ENCODE measurements at regions not wholly inside any gene's neighbourhood (a gene's known extent, or its start where the extent isn't known, plus 50 kb on each side); places are given as distances from the start of the nearest gene placed in this dataset.

DNA sequence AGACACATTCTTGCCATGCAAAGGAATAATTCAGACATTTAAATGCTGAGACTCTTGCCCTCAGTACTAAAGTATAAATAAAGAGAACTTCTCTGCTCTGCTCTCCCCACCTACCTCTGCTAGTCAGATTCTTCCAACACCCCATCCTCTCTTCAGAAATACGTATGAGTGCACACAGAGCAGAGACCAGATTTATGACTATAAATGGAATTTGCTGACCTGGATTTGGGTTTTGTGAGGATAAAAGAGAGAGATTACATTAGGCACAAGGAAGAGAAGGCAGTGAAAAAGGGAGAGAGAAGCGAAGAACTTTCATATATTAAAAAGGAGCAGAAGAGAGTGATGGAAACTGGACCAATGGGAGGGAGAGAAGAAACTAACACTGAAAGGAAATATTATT lies 87.6 kb upstream of the EXOC1L start:
- no peaks in the 10 kb centered on the region for H3F3A ChIP-seq (ENCODE audit: control insufficient read depth, insufficient read depth)
- H3K4me1 ChIP-seq (ENCODE audit: control insufficient read depth, low read length), result peaks cover 7% of the 10 kb centered on the region; the same call in 1 of the 2 replicates
- TF ChIP-seq EZH2phosphoT487 (IDR thresholded peaks at IDR 0.05; ENCODE audit: borderline replicate concordance, low read length), result no peak
- no peaks in the 10 kb centered on the region for H4K20me1 ChIP-seq (ENCODE audit: control insufficient read depth, insufficient read depth, low read depth, low read length)
- peaks cover 2% of the 10 kb centered on the region; the same call in 1 of the 2 replicates for H3K27me3 ChIP-seq (ENCODE audit: control insufficient read depth, low read length)
- H3K9me2 ChIP-seq (replicated peaks; ENCODE audit: control insufficient read depth, low read length), result no peaks in the 10 kb centered on the region
- no peaks in the 10 kb centered on the region for H3K9me3 ChIP-seq (ENCODE audit: control insufficient read depth, insufficient read depth, low read length)
- no peaks in the 10 kb centered on the region for H3K36me3 ChIP-seq (ENCODE audit: control insufficient read depth, low read length)
- H3K4me2 ChIP-seq (ENCODE audit: low read length), result no peak overlapping the region
- no peak overlapping the region for H3K4me3 ChIP-seq (ENCODE audit: low read length)
- H3K27ac ChIP-seq (ENCODE audit: low read depth, low read length), result no peak overlapping the region
- no peaks in the 10 kb centered on the region for H3K79me2 ChIP-seq (ENCODE audit: control insufficient read depth, low read length)

DNA sequence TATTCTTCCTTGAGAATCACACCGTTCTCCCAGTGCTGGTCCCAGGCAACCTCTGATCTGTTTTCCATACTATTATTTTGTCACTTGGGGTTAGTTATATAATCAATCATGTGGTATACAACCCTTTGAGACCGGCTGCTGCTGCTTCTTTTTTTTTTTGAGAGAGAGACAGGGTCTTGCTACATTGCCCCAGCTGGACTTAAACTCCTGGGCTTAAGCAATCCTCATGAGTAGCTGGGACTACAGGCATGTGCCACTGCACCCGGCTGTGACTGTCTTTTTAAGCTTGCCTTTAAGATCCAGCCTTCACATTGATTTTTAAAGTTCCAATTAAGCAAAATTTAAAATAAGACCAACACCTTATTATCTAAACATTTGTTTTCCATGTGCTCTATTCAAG lies 86.7 kb upstream of the EXOC1L start:
- H3K27me3 ChIP-seq (ENCODE audit: control insufficient read depth, low read length), result peaks cover 2% of the 10 kb centered on the region; the same call in 1 of the 2 replicates
- no peaks in the 10 kb centered on the region for H3K36me3 ChIP-seq (ENCODE audit: control insufficient read depth, low read length)
- no peaks in the 10 kb centered on the region for H3F3A ChIP-seq (ENCODE audit: control insufficient read depth, insufficient read depth)
- no peaks in the 10 kb centered on the region for H4K20me1 ChIP-seq (ENCODE audit: control insufficient read depth, insufficient read depth, low read depth, low read length)
- no peak overlapping the region for H3K4me2 ChIP-seq (ENCODE audit: low read length)
- TF ChIP-seq, protein P1, sequence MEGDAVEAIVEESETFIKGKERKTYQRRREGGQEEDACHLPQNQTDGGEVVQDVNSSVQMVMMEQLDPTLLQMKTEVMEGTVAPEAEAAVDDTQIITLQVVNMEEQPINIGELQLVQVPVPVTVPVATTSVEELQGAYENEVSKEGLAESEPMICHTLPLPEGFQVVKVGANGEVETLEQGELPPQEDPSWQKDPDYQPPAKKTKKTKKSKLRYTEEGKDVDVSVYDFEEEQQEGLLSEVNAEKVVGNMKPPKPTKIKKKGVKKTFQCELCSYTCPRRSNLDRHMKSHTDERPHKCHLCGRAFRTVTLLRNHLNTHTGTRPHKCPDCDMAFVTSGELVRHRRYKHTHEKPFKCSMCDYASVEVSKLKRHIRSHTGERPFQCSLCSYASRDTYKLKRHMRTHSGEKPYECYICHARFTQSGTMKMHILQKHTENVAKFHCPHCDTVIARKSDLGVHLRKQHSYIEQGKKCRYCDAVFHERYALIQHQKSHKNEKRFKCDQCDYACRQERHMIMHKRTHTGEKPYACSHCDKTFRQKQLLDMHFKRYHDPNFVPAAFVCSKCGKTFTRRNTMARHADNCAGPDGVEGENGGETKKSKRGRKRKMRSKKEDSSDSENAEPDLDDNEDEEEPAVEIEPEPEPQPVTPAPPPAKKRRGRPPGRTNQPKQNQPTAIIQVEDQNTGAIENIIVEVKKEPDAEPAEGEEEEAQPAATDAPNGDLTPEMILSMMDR (IDR thresholded peaks at IDR 0.05; ENCODE audit: low read depth, low read length, poor library complexity, severe bottlenecking), result no peak
- TF ChIP-seq EZH2phosphoT487 (IDR thresholded peaks at IDR 0.05; ENCODE audit: borderline replicate concordance, low read length), result no peak
- H3K4me3 ChIP-seq (ENCODE audit: low read length), result no peak overlapping the region
- H3K9me2 ChIP-seq (replicated peaks; ENCODE audit: control insufficient read depth, low read length), result no peaks in the 10 kb centered on the region
- H3K9me3 ChIP-seq (ENCODE audit: control insufficient read depth, insufficient read depth, low read length), result no peaks in the 10 kb centered on the region
- H3K79me2 ChIP-seq (ENCODE audit: control insufficient read depth, low read length), result no peaks in the 10 kb centered on the region
- H3K4me1 ChIP-seq (ENCODE audit: control insufficient read depth, low read length), result peaks cover 7% of the 10 kb centered on the region; the same call in 1 of the 2 replicates
- no peak overlapping the region for H3K27ac ChIP-seq (ENCODE audit: low read depth, low read length)

DNA sequence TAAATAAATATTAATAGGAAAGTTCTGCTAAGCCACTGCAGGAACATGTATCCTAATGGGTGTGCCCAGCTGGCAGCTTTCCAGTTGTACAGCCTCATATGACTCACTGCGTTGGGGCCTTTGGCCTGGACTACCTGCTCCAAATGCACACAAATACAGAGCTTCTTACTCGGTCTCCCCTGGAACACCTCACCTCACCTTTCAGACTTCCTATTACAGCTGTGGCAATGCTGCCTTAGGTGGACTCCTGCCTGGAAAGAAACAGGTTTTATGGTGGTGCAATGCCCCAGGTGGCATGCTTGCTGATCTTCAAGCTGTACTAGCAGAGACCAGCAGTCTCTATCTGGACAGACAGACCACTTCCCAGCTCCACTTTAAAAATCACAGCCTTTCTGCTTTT lies 85.7 kb upstream of the EXOC1L start:
- H3K9me2 ChIP-seq (replicated peaks; ENCODE audit: control insufficient read depth, low read length), result no peaks in the 10 kb centered on the region
- no peak overlapping the region for H3K4me2 ChIP-seq (ENCODE audit: low read length)
- H3K27me3 ChIP-seq (ENCODE audit: control insufficient read depth, low read length), result peaks cover 2% of the 10 kb centered on the region; the same call in 1 of the 2 replicates
- no peaks in the 10 kb centered on the region for H4K20me1 ChIP-seq (ENCODE audit: control insufficient read depth, insufficient read depth, low read depth, low read length)
- no peak for TF ChIP-seq EZH2phosphoT487 (IDR thresholded peaks at IDR 0.05; ENCODE audit: borderline replicate concordance, low read length)
- TF ChIP-seq, protein P1 (IDR thresholded peaks at IDR 0.05; ENCODE audit: low read depth, low read length, poor library complexity, severe bottlenecking), result no peak
- no peaks in the 10 kb centered on the region for H3F3A ChIP-seq (ENCODE audit: control insufficient read depth, insufficient read depth)
- no peaks in the 10 kb centered on the region for H3K9me3 ChIP-seq (ENCODE audit: control insufficient read depth, insufficient read depth, low read length)
- H3K4me3 ChIP-seq (ENCODE audit: low read length), result no peak overlapping the region
- H3K4me1 ChIP-seq (ENCODE audit: control insufficient read depth, low read length), result peaks cover 7% of the 10 kb centered on the region; the same call in 1 of the 2 replicates
- no peaks in the 10 kb centered on the region for H3K36me3 ChIP-seq (ENCODE audit: control insufficient read depth, low read length)
- no peaks in the 10 kb centered on the region for H3K79me2 ChIP-seq (ENCODE audit: control insufficient read depth, low read length)
- H3K27ac ChIP-seq (ENCODE audit: low read depth, low read length), result no peak overlapping the region

DNA sequence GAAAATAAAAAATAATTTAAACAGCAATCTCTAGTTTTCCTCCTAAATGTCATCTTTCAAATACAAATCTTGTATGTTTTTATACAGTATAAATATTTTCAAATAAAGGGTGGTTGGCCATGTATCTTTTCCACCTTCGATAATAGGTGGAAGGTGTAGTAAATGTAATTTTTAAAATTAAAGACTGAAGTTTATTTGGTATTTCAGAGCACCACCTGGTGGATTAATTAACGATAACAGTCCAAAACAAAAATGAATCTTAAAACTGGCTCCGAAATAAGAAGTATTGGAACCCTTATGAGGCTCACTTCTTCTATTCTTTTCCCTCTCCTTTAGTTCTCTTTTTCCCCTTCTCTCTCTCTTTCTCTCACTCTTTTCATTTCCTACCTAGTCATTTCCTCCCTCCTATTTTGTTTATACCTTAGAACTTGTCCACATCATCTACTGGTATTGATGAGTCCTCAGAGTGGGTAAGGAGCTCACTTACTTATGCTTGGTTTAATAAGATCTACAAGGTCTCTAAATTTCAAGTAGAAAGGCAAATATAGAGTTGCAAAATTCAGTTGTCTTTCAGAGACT lies 82.9 kb upstream of the EXOC1L start:
- Histone ChIP-seq H4K20me1 (ENCODE audit: control insufficient read depth, insufficient read depth, low read depth, low read length) (no peaks in the 10 kb centered on the region), H3K36me3 (ENCODE audit: control insufficient read depth, low read length) (no peaks in the 10 kb centered on the region), H3K9me2 (replicated peaks; ENCODE audit: control insufficient read depth, low read length) (no peaks in the 10 kb centered on the region), H3K9me3 (ENCODE audit: control insufficient read depth, insufficient read depth, low read length) (no peaks in the 10 kb centered on the region), H3K27ac (ENCODE audit: low read depth, low read length) (no peak overlapping the region), H3F3A (ENCODE audit: control insufficient read depth, insufficient read depth) (no peaks in the 10 kb centered on the region), H3K4me2 (ENCODE audit: low read length) (no peak overlapping the region), H3K27me3 (ENCODE audit: control insufficient read depth, low read length) (0 out of 2 replicates have a peak, but pooled peaks cover 3% of the 10 kb centered on the region), H3K4me1 (ENCODE audit: control insufficient read depth, low read length) (peaks cover 7% of the 10 kb centered on the region; the same call in 1 of the 2 replicates), H3K4me3 (ENCODE audit: low read length) (no peak overlapping the region), H3K79me2 (ENCODE audit: control insufficient read depth, low read length) (no peaks in the 10 kb centered on the region)
- TF ChIP-seq, protein P1 (IDR thresholded peaks at IDR 0.05; ENCODE audit: low read depth, low read length, poor library complexity, severe bottlenecking), result peak; percentile 57
- no peak for TF ChIP-seq EZH2phosphoT487 (IDR thresholded peaks at IDR 0.05; ENCODE audit: borderline replicate concordance, low read length)
